Ascending aorta (tissue), 2 donors: ENCODE measurements at regions not wholly inside any gene's neighbourhood (a gene's known extent, or its start where the extent isn't known, plus 50 kb on each side); places are given as distances from the start of the nearest gene placed in this dataset.
A peak's percentile ranks its signal among the peaks of the same experiment; 100 is the strongest.

ENCODE experiments used
- DNase-seq, 2 donors: peaks; one replicate each; pipeline ENCODE4 v3.0.0-alpha.2; 2019; ENCODE audit warnings: low spot score in 2 of 2
- H3K27ac ChIP-seq, 2 donors: fragments of 200-600 bp; sonication (generic); one replicate each; pipeline ENCODE4 v1.5.1; 2016 to 2017; ENCODE audit warnings: mild to moderate bottlenecking in 1 of 2
- H3K27me3 ChIP-seq: fragments of 200-600 bp; sonication (generic); one replicate; pipeline ENCODE4 v1.5.1; 2017
- H3K36me3 ChIP-seq, 2 donors: fragments of 200-600 bp; sonication (generic); one replicate each; pipeline ENCODE4 v1.5.1; 2016
- H3K4me1 ChIP-seq, 2 donors: fragments of 200-600 bp; sonication (generic); one replicate each; pipeline ENCODE4 v1.5.1; 2016 to 2017; ENCODE audit warnings: mild to moderate bottlenecking in 1 of 2
- H3K4me3 ChIP-seq, 2 donors: fragments of 200-600 bp; sonication (generic); one replicate each; pipeline ENCODE4 v1.5.1; 2016 to 2017; ENCODE audit warnings: mild to moderate bottlenecking in 1 of 2
- H3K9me3 ChIP-seq, 2 donors: fragments of 200-600 bp; sonication (generic); one replicate each; pipeline ENCODE4 v1.5.1; 2016
- CTCF ChIP-seq, 3 experiments: fragments of 200-600 bp in 2 of 3; fragments of 450-650 bp in 1 of 3; sonication (generic) in 2 of 3; IDR thresholded peaks; one replicate each; pipeline ENCODE4 v1.5.1; 2016 to 2019; ENCODE audit warnings: antibody characterized with exemption in 3 of 3, mild to moderate bottlenecking in 1 of 3, moderate library complexity in 1 of 3
- intact Hi-C: fragments of 100-400 bp; cut with DNase I; formaldehyde crosslinking; loops from one replicate; pipeline ENCODE4 v1.15.1; 2023

GRCh38 chr3:30195352-30195751 is 411.0 kb upstream of the TGFBR2 start:
- Histone ChIP-seq H3K27ac (no peak overlapping the region), H3K4me1 (peaks cover 0 to 12% of the 10 kb centered on the region in 2 donors), H3K9me3 (no peaks in the 10 kb centered on the region), H3K27me3 (no peaks in the 10 kb centered on the region), H3K4me3 (no peak overlapping the region), H3K36me3 (no peaks in the 10 kb centered on the region)
- intact Hi-C loops, result no loop called here
- no peak for TF ChIP-seq CTCF (IDR thresholded peaks at IDR 0.05)
- DNase-seq, result no peak

- no peak overlapping the region for H3K4me3 ChIP-seq
- peaks cover 0 to 12% of the 10 kb centered on the region in 2 donors for H3K4me1 ChIP-seq
- H3K27ac ChIP-seq, result no peak overlapping the region
- H3K36me3 ChIP-seq, result no peaks in the 10 kb centered on the region
- no peak for TF ChIP-seq CTCF (IDR thresholded peaks at IDR 0.05)
- DNase-seq, result no peak
- intact Hi-C loops, result loop anchor here (2.0 kb wide), 1 partner anchor 85 kb away; no protein-coding TSS in a partner anchor
- no peaks in the 10 kb centered on the region for H3K27me3 ChIP-seq
- H3K9me3 ChIP-seq, result no peaks in the 10 kb centered on the region
These were observed 408.2 kb upstream of the TGFBR2 start for GRCh38 chr3:30198162-30198561.

GRCh38 chr3:30199096-30199759 is 407.2 kb upstream of the TGFBR2 start:
- Histone ChIP-seq H3K36me3 (no peaks in the 10 kb centered on the region), H3K27ac (no peak overlapping the region), H3K4me3 (peak overlapping the region in 1 of 2 donors; percentile 15), H3K9me3 (no peaks in the 10 kb centered on the region), H3K27me3 (no peaks in the 10 kb centered on the region), H3K4me1 (peaks cover 0 to 12% of the 10 kb centered on the region in 2 donors)
- intact Hi-C loops, result loop anchor here (1.0 to 2.0 kb wide), 2 partner anchors 86 to 157 kb away; no protein-coding TSS in a partner anchor
- peak in 1 of 2 donors; percentile 82 for DNase-seq
- TF ChIP-seq CTCF (IDR thresholded peaks at IDR 0.05), result peak; percentile 72 to 89 (median 79)

GRCh38 chr3:30199855-30200254 is 406.5 kb upstream of the TGFBR2 start:
- H3K4me3 ChIP-seq, result peak overlapping the region in 1 of 2 donors; percentile 15
- TF ChIP-seq CTCF (IDR thresholded peaks at IDR 0.05), result no peak
- DNase-seq, result no peak
- H3K27me3 ChIP-seq, result no peaks in the 10 kb centered on the region
- H3K9me3 ChIP-seq, result no peaks in the 10 kb centered on the region
- H3K27ac ChIP-seq, result no peak overlapping the region
- H3K4me1 ChIP-seq, result peaks cover 0 to 12% of the 10 kb centered on the region in 2 donors
- intact Hi-C loops, result loop anchor here (1.0 to 5.0 kb wide), 3 partner anchors 87 to 492 kb away; no protein-coding TSS in a partner anchor
- no peaks in the 10 kb centered on the region for H3K36me3 ChIP-seq

GRCh38 chr3:30201715-30202114 is 404.7 kb upstream of the TGFBR2 start:
- Histone ChIP-seq H3K4me3 (no peak overlapping the region), H3K27me3 (no peaks in the 10 kb centered on the region), H3K36me3 (no peaks in the 10 kb centered on the region), H3K27ac (no peak overlapping the region), H3K9me3 (no peaks in the 10 kb centered on the region), H3K4me1 (peaks cover 0 to 12% of the 10 kb centered on the region in 2 donors)
- intact Hi-C loops, result loop anchor here (5.0 kb wide), 1 partner anchor 491 kb away; no protein-coding TSS in a partner anchor
- no peak for DNase-seq
- TF ChIP-seq CTCF (IDR thresholded peaks at IDR 0.05), result no peak
